GM21529 (cell line): ENCODE measurements at regions not wholly inside any gene's neighbourhood (a gene's known extent, or its start where the extent isn't known, plus 50 kb on each side); places are given as distances from the start of the nearest gene placed in this dataset.

Source experiments
- ATAC-seq: cut with Tn5 transposase; IDR thresholded peaks from one replicate; pipeline ENCODE4 v1.9.1; 2021; ENCODE audit not compliant: unreplicated experiment

GRCh38 chr22:17269224-17269606 lies 50.0 kb upstream of the ADA2 start:
- no peak for ATAC-seq
